Esophagus squamous epithelium (tissue), 4 donors: ENCODE measurements at regions not wholly inside any gene's neighbourhood (a gene's known extent, or its start where the extent isn't known, plus 50 kb on each side); places are given as distances from the start of the nearest gene placed in this dataset.

Experiments
- CTCF ChIP-seq, 6 experiments: fragments of 450-650 bp in 4 of 6; fragments of 200-600 bp in 2 of 6; sonication (generic) in 2 of 6; IDR thresholded peaks; one replicate each; pipeline ENCODE4 v1.5.1; 2016 to 2019; ENCODE audit warnings: antibody characterized with exemption in 6 of 6, mild to moderate bottlenecking in 4 of 6, moderate library complexity in 4 of 6
- POLR2A ChIP-seq, 4 donors: fragments of 450-650 bp; IDR thresholded peaks; one replicate each; pipeline ENCODE4 v1.6.1; 2017; ENCODE audit warnings: antibody characterized with exemption in 4 of 4, mild to moderate bottlenecking in 4 of 4, moderate library complexity in 3 of 4

- no peak for TF ChIP-seq CTCF (IDR thresholded peaks at IDR 0.05)
- TF ChIP-seq POLR2A (IDR thresholded peaks at IDR 0.05) = no peak
These were observed 440.6 kb upstream of the DYNLRB2 start for GRCh38 chr16:80100186-80100585.
